Panc1 (cell line): ENCODE measurements at regions not wholly inside any gene's neighbourhood (a gene's known extent, or its start where the extent isn't known, plus 50 kb on each side); places are given as distances from the start of the nearest gene placed in this dataset.

Experiments
- ATAC-seq: fragments of 200-7000 bp; cut with Tn5 transposase; 2 replicates; pipeline ENCODE4 v1.9.1; 2020; ENCODE audit warnings: mild to moderate bottlenecking, moderate library complexity
- BruUV-seq: library from RNA; stranded (reverse); fragments of 400-500 nt; replicated peaks from 2 replicates; lab custom pipeline; 2021; lab: Mats Ljungman, UMichigan
- CTCF ChIA-PET: fragments of 300-600 bp; sonication (Branson Sonifier 250); formaldehyde crosslinking; loops from one replicate; lab custom pipeline; 2022; ENCODE audit warnings: antibody characterized with exemption; lab: Charles Lee
- POLR2A ChIA-PET: fragments of 300-600 bp; sonication (Branson Sonifier 250); formaldehyde crosslinking; loops from one replicate; lab custom pipeline; 2022; ENCODE audit warnings: antibody characterized with exemption; lab: Charles Lee
- DNase-seq: peaks from one replicate; pipeline ENCODE4 v3.0.0-alpha.2; 2010; ENCODE audit warnings: low read depth, low spot score
- H3K27ac ChIP-seq: 2 replicates; pipeline ENCODE4 v1.5.1; 2011; ENCODE audit warnings: mild to moderate bottlenecking, low read length, inconsistent platforms
- H3K27me3 ChIP-seq: fragments of 200-500 bp; sonication (Bioruptor generic); 2 replicates; pipeline ENCODE4 v1.6.0; 2014; ENCODE audit warnings: low read length, inconsistent platforms; ENCODE audit not compliant: control insufficient read depth, insufficient read depth
- H3K36me3 ChIP-seq: fragments of 200-500 bp; sonication (Bioruptor generic); 2 replicates; pipeline ENCODE4 v1.5.1; 2014; ENCODE audit warnings: inconsistent platforms, mild to moderate bottlenecking, low read length, moderate library complexity; ENCODE audit not compliant: control insufficient read depth, insufficient read depth
- H3K4me1 ChIP-seq: 2 replicates; pipeline ENCODE4 v1.5.1; 2011; ENCODE audit warnings: inconsistent platforms, mild to moderate bottlenecking, low read length, moderate library complexity; ENCODE audit not compliant: control insufficient read depth, insufficient read depth
- H3K4me3 ChIP-seq, 2 experiments: 2 replicates each; pipeline ENCODE4 v1.5.1; 2011 to 2012; ENCODE audit warnings: low read depth in 2 of 2, low read length in 2 of 2, mild to moderate bottlenecking in 2 of 2, inconsistent platforms in 1 of 2, moderate library complexity in 1 of 2
- H3K9me3 ChIP-seq: fragments of 200-500 bp; sonication (Bioruptor generic); 2 replicates; pipeline ENCODE4 v1.5.1; 2014; ENCODE audit warnings: low read depth, mild to moderate bottlenecking, inconsistent platforms, low read length, moderate library complexity; ENCODE audit not compliant: control insufficient read depth, insufficient read depth
- CTCF ChIP-seq: fragments of 450-650 bp; IDR thresholded peaks from 2 replicates; pipeline ENCODE4 v1.5.1; 2017; ENCODE audit warnings: mild to moderate bottlenecking
- POLR2AphosphoS5 ChIP-seq: IDR thresholded peaks from 2 replicates; pipeline ENCODE4 v1.6.1; 2012; ENCODE audit warnings: mild to moderate bottlenecking, low read depth, low read length, moderate library complexity
- REST ChIP-seq, 2 experiments: IDR thresholded peaks; 2 replicates each; pipeline ENCODE4 v1.6.1; 2011 to 2012; ENCODE audit warnings: low read depth in 2 of 2, control low read depth in 1 of 2, low read length in 1 of 2, mild to moderate bottlenecking in 1 of 2, moderate library complexity in 1 of 2; ENCODE audit not compliant: insufficient read depth in 1 of 2
- SIN3A ChIP-seq: IDR thresholded peaks from 2 replicates; pipeline ENCODE4 v1.6.1; 2012; ENCODE audit warnings: low read depth, mild to moderate bottlenecking, low read length, moderate library complexity, borderline replicate concordance; ENCODE audit not compliant: insufficient read depth
- TCF7L2 ChIP-seq: IDR thresholded peaks from 2 replicates; pipeline ENCODE4 v1.6.1; 2011; ENCODE audit warnings: mild to moderate bottlenecking, low read depth, low read length, inconsistent platforms
- in situ Hi-C: cut with HindIII; loops from 2 replicates; pipeline ENCODE4 v1.10.0; 2016; ENCODE audit warnings: low sequenced_read_pairs, low pct_unique_long_range_greater_than_20kb
- intact Hi-C: fragments of 100-400 bp; cut with micrococcal nuclease; formaldehyde crosslinking; loops from one replicate; pipeline ENCODE4 v1.10.0; 2022; ENCODE audit not compliant: unreplicated experiment

DNA sequence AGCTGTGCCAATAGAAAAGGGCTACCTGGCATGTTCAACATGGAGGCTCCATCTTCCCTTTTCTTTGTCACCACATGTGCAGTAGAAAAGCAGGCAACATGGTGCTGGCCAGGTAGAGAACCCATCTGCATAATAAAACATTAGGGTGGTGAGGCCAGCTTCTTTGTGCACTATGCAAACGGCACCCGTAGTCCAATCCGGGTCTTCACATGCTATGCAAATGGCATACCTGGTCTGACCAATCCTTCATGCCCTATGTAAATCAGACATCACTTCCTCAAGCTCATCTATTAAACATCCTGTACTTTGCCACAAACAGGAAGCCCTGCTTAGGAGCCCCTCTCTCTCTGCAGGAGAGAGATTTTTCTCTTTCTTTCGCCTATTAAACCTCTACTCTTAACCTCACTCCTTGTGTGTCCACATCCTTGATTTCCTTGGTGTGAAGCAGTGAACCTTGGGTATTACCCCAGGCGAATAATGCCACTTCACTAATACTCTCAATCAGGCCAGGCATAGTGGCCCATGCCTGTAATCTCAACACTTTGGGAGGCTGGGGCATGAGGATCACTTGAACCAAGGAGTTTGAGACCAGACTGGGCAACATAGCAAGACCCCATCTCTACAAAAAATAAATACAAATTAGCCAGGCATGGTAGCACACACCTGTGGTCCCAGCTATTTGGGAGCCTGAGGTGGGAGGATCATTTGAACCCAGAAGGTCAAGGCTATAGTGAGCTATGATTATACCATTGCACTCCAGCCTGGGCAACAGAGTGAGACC is 111.3 kb upstream of the MRI1 start:
- no peaks in the 10 kb centered on the region for H3K4me1 ChIP-seq
- H3K36me3 ChIP-seq = no peaks in the 10 kb centered on the region
- ChIA-PET CTCF (no interaction called here), POLR2A (no interaction called here)
- no peak for ATAC-seq
- H3K27ac ChIP-seq = no peak overlapping the region
- DNase-seq = no peak
- in situ Hi-C loops = no loop called here
- TF ChIP-seq POLR2AphosphoS5 (no peak), CTCF (no peak), REST (IDR thresholded peaks at IDR 0.05; ENCODE audit: insufficient read depth in 1 of 2, low read depth in 2 of 2, low read length in 1 of 2) (no peak), TCF7L2 (no peak), SIN3A (no peak)
- H3K27me3 ChIP-seq = no peaks in the 10 kb centered on the region
- no peak overlapping the region for H3K4me3 ChIP-seq
- no peaks in the 10 kb centered on the region for H3K9me3 ChIP-seq
- no TSS peak for BruUV-seq
- intact Hi-C loops = no loop called here

DNA sequence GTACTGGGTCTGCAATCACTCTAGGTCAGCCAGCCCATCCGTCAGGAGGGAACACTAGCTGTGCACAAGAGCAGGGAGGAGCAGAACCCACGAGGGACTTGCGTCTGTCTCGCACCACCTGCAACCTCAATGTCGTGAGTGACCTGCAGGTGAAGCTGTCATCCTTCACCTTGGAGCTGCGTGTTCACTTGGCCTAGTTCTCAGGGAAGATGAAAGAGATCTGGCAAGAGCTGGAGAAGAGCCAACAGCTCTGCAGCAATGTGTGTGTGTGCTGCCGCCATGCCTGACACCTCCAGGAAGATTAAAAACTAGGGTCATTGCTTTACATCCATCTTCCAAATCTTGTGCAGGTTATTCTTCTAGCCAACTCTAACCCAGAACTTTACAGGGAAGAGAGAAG is 117.6 kb upstream of the MRI1 start:
- Histone ChIP-seq H3K4me3 (no peak overlapping the region), H3K27me3 (no peaks in the 10 kb centered on the region), H3K27ac (no peak overlapping the region), H3K4me1 (no peaks in the 10 kb centered on the region), H3K9me3 (no peaks in the 10 kb centered on the region), H3K36me3 (no peaks in the 10 kb centered on the region)
- CTCF ChIA-PET = no interaction called here
- ATAC-seq = no peak
- in situ Hi-C loops = no loop called here
- no peak for DNase-seq
- BruUV-seq = no TSS peak
- no peak for TF ChIP-seq CTCF
- no peak for TF ChIP-seq TCF7L2
- no peak for TF ChIP-seq POLR2AphosphoS5
- POLR2A ChIA-PET = no interaction called here
- intact Hi-C loops = no loop called here
